Karpas-422 (cell line): ENCODE measurements at regions not wholly inside any gene's neighbourhood (a gene's known extent, or its start where the extent isn't known, plus 50 kb on each side); places are given as distances from the start of the nearest gene placed in this dataset.

Experiments
- DNase-seq: peaks from one replicate; pipeline ENCODE4 v3.0.0-alpha.2; 2015
- H2AFZ ChIP-seq: fragments of 200-600 bp; sonication (generic); 2 replicates; pipeline ENCODE4 v1.6.1; 2014; ENCODE audit warnings: antibody characterized with exemption, low read length, mixed read lengths
- H3K27ac ChIP-seq: fragments of 200-600 bp; sonication (generic); 2 replicates; pipeline ENCODE4 v1.5.1; 2014; ENCODE audit warnings: mild to moderate bottlenecking, low read length, moderate library complexity
- H3K27me3 ChIP-seq: fragments of 200-600 bp; sonication (generic); 2 replicates; pipeline ENCODE4 v1.6.1; 2014; ENCODE audit warnings: low read length, mixed read lengths
- H3K36me3 ChIP-seq: fragments of 200-600 bp; sonication (generic); 2 replicates; pipeline ENCODE4 v1.6.1; 2014; ENCODE audit warnings: low read length, mixed read lengths; ENCODE audit not compliant: insufficient read depth
- H3K4me1 ChIP-seq: fragments of 200-600 bp; sonication (generic); 2 replicates; pipeline ENCODE4 v1.6.1; 2014; ENCODE audit warnings: mild to moderate bottlenecking, low read length, mixed read lengths
- H3K4me2 ChIP-seq: fragments of 200-600 bp; sonication (generic); 2 replicates; pipeline ENCODE4 v1.6.1; 2014; ENCODE audit warnings: low read length, low read depth, mild to moderate bottlenecking; ENCODE audit not compliant: poor library complexity, severe bottlenecking
- H3K4me3 ChIP-seq: fragments of 200-600 bp; sonication (generic); 2 replicates; pipeline ENCODE4 v1.5.1; 2014; ENCODE audit warnings: mild to moderate bottlenecking, antibody characterized with exemption, low read length, mixed read lengths
- H3K79me2 ChIP-seq: fragments of 200-600 bp; sonication (generic); 2 replicates; pipeline ENCODE4 v1.6.1; 2014; ENCODE audit warnings: mild to moderate bottlenecking, low read length, mixed read lengths
- H3K9ac ChIP-seq: fragments of 200-600 bp; sonication (generic); 2 replicates; pipeline ENCODE4 v1.6.0; 2014; ENCODE audit warnings: low read length
- H3K9me2 ChIP-seq: fragments of 200-600 bp; sonication (generic), shearing (Covaris generic); replicated peaks from 2 replicates; pipeline ENCODE4 v1.6.0; 2014; ENCODE audit warnings: mild to moderate bottlenecking, low read length, moderate library complexity; ENCODE audit not compliant: insufficient read depth
- H3K9me3 ChIP-seq: fragments of 300-700, 200-600 bp; sonication (generic); 2 replicates; pipeline ENCODE4 v1.6.1; 2014; ENCODE audit warnings: low read length, mixed read lengths
- H4K20me1 ChIP-seq: fragments of 200-600 bp; sonication (generic); 2 replicates; pipeline ENCODE4 v1.6.1; 2014; ENCODE audit warnings: mild to moderate bottlenecking, antibody characterized with exemption, low read length, low read depth; ENCODE audit not compliant: insufficient read depth

DNA sequence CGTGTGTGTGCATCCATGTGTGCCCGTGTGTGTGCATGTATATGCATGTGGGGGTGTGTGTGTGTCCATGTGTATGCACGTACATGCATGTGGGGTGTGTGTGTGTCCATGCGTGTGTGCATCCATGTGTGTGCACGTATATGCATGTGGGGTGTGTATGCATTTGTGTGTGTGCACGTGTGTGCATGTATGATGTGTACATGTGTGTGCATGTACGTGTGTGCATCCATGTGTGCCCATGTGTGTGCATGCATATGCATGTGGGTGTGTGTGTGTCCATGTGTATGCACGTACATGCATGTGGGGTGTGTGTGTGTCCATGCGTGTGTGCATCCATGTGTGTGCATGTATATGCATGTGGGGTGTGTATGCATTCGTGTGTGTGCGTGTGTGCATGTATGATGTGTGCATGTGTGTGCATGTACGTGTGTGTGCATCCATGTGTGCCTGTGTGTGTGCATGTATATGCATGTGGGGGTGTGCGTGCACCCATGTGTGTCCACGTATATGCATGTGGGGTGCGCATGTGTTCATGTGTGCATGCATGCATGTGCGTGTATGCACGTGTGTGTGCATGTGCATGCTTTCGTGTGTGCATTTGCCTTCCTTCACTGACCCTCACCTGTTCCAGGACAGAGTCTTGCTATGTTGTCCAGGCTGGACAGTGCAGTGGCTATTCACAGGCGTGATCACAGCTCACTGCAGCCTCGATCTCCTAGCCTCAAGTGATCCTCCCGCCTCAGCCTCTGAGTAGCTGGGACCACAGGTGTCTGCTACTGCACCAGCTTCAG is 129.6 kb upstream of the TNRC6C start:
- H3K79me2 ChIP-seq = no peaks in the 10 kb centered on the region
- no peaks in the 10 kb centered on the region for H3K9me3 ChIP-seq
- no peak overlapping the region for H2AFZ ChIP-seq
- no peaks in the 10 kb centered on the region for H3K9me2 ChIP-seq
- no peaks in the 10 kb centered on the region for H4K20me1 ChIP-seq
- no peak for DNase-seq
- no peak overlapping the region for H3K4me2 ChIP-seq
- no peaks in the 10 kb centered on the region for H3K36me3 ChIP-seq
- H3K27ac ChIP-seq = no peak overlapping the region
- H3K27me3 ChIP-seq = no peaks in the 10 kb centered on the region
- peaks cover 3% of the 10 kb centered on the region for H3K4me1 ChIP-seq
- no peak overlapping the region for H3K9ac ChIP-seq
- H3K4me3 ChIP-seq = no peak overlapping the region

DNA sequence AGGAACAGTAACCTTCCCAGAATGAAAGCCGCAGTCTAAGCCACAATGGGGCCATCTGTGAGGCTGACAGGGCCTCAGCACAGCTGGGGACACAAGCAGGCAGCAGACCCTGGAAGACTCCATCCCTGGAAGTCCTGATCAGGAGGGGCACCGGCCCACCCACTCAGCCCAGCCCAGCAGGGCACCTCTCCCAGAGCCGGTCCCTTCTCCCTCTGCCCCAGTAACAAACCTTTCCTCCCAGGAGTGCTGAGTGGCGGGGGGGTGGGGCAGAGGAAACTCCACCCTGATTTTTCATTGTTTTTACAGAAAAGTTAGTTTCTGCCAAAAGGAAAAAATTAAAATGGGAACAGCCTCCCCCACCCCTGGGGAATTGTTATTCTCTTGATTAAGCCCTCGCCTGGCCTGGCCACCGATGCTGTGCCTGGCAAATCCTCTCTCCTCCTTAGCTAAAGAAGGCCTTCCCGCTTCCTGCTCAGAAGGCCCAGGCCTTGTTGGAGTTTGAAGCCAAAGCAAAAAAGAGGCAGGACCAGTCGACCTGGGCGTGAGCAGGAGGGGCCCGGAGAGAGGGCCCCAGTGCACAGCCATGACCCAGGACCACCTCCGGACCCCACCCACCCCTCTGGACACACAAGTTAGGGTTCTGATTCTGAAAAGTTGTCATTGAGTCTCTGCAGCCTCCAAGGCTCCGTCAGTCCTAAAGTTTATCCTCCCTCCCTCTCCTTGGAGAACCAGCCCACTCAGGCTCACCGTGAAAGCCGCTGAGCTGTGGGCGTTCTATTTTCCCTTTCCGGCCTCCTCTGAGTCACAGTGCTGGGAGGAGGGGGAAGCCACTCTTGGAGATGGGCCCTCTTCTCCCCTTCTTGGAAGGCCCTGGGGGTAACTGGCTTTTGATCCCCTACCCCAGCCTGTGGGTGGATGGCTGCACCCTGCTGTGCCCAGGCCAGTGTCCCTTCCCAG is 128.4 kb upstream of the TNRC6C start:
- H3K79me2 ChIP-seq = no peaks in the 10 kb centered on the region
- H3K36me3 ChIP-seq = no peaks in the 10 kb centered on the region
- no peak overlapping the region for H3K4me3 ChIP-seq
- H3K27me3 ChIP-seq = no peaks in the 10 kb centered on the region
- DNase-seq = no peak
- H3K9ac ChIP-seq = no peak overlapping the region
- no peaks in the 10 kb centered on the region for H3K9me3 ChIP-seq
- no peaks in the 10 kb centered on the region for H4K20me1 ChIP-seq
- peaks cover 13% of the 10 kb centered on the region for H3K4me1 ChIP-seq
- H3K27ac ChIP-seq = no peak overlapping the region
- no peaks in the 10 kb centered on the region for H3K9me2 ChIP-seq
- no peak overlapping the region for H3K4me2 ChIP-seq
- H2AFZ ChIP-seq = no peak overlapping the region

DNA sequence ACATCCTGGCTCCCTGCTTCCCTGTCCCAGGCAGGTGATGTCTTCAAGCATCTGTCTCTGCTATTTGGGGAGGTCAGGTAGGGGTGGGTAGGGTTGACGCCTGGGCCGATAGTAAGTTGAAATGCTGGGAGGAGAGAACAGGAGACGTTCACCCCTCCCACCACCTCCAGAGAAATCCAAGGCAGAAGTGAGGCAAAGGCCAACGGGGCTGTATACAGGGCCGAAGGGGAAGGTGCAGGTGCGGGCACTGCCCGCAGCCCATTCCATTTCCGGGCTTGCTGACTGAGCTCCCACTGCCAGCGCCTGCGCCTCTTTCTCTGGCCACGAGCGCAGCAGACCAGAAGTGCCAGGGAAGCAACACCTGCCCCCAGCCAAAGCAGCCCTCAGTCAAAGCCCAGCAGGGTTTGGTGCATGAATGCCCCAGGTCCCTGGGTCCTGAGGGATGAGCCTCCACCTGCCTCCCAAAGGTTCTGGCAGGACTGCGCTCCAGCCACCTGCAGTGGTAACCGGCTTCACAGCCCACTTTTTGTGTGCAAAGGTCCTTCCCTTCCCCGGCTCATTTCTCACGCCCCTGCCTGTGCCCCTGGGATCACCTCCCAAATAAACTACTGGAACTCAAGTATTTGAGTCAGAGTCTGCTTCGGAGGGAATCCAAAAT is 127.6 kb upstream of the TNRC6C start:
- H3K27me3 ChIP-seq = no peaks in the 10 kb centered on the region
- no peaks in the 10 kb centered on the region for H3K79me2 ChIP-seq
- no peaks in the 10 kb centered on the region for H3K9me3 ChIP-seq
- no peaks in the 10 kb centered on the region for H3K9me2 ChIP-seq
- H3K36me3 ChIP-seq = no peaks in the 10 kb centered on the region
- no peak for DNase-seq
- no peaks in the 10 kb centered on the region for H4K20me1 ChIP-seq
- H3K27ac ChIP-seq = no peak overlapping the region
- no peak overlapping the region for H3K9ac ChIP-seq
- peaks cover 13% of the 10 kb centered on the region for H3K4me1 ChIP-seq
- no peak overlapping the region for H3K4me3 ChIP-seq
- H3K4me2 ChIP-seq = no peak overlapping the region
- H2AFZ ChIP-seq = no peak overlapping the region

DNA sequence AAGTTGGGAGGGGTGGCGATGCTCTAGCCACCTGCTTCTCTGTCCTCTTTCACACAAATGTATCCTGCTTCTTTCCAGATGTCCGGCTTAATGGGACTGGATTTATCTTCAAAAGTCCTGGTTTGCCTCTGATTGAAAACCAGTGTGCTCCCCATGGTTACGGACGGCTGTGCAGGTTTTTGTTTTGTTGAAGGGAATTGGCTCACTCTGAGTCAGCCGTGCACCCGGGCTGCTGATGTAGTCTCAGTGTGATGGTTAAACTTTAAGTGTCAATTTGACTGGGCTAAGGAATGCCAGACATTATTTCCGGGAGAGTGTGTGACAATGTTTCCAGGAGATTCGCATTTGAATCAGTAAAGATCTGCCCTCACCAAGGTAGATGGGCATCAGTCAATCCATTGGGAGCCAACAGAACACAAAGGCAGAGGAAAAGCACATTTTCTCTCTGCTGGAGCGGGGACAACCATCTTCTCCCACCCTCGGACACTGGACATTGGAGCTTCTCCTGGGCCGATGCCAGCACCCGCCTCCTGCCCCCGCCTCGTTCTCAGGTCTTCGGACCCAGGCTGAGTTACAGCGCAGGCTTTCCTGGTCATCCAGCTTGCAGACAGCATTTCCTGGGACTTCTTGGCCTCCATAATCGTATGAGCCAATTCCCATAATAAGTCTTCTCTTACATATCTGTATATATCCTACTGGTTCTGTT is 126.9 kb upstream of the TNRC6C start:
- H3K36me3 ChIP-seq = no peaks in the 10 kb centered on the region
- H2AFZ ChIP-seq = no peak overlapping the region
- H3K4me3 ChIP-seq = no peak overlapping the region
- no peak overlapping the region for H3K9ac ChIP-seq
- no peak overlapping the region for H3K27ac ChIP-seq
- no peak for DNase-seq
- no peaks in the 10 kb centered on the region for H3K9me2 ChIP-seq
- no peaks in the 10 kb centered on the region for H3K27me3 ChIP-seq
- no peaks in the 10 kb centered on the region for H3K79me2 ChIP-seq
- H3K4me1 ChIP-seq = peaks cover 13% of the 10 kb centered on the region
- H4K20me1 ChIP-seq = no peaks in the 10 kb centered on the region
- no peak overlapping the region for H3K4me2 ChIP-seq
- no peaks in the 10 kb centered on the region for H3K9me3 ChIP-seq

DNA sequence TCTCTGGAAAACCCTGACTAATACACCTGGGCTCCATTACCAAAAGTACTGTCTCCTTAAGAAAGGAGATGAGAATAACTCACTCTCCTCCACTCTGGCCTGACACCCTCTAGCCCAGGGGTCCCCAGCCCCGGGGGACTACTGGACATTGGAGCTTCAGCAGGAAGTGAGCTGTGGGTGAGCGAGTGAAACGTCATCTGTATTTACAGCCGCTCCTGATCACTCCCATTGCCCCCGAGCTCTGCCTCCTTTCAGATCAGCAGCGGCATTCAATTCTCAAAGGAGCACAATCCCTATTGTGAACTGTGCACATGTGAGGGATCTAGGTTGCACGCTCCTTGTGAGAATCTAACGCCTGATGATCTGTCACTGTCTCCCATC is 126.3 kb upstream of the TNRC6C start:
- H3K27me3 ChIP-seq = no peaks in the 10 kb centered on the region
- no peak for DNase-seq
- peaks cover 13% of the 10 kb centered on the region for H3K4me1 ChIP-seq
- H3K79me2 ChIP-seq = no peaks in the 10 kb centered on the region
- H3K27ac ChIP-seq = no peak overlapping the region
- no peak overlapping the region for H3K4me2 ChIP-seq
- no peaks in the 10 kb centered on the region for H4K20me1 ChIP-seq
- H3K9me2 ChIP-seq = no peaks in the 10 kb centered on the region
- H3K4me3 ChIP-seq = no peak overlapping the region
- no peak overlapping the region for H2AFZ ChIP-seq
- H3K9me3 ChIP-seq = no peaks in the 10 kb centered on the region
- no peak overlapping the region for H3K9ac ChIP-seq
- H3K36me3 ChIP-seq = no peaks in the 10 kb centered on the region

DNA sequence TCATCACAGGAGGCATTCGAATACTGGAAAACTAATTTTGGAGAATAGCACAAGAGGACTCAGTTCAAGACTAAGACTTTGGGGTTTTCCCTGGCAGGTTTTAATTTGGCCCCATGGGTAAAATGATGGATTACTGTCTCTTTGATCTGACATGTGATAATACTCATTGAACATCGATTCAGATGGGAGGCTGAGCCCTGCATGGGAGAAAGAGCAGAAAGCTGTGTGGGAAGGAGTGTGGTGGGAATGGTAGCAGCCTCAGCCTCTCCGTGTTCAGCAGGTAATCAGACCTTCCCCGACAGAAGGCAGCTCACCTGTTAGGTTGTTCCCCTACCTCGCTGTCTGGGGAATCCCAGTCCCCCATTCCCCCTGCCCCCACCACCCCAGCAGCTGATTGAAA is 124.7 kb upstream of the TNRC6C start:
- Histone ChIP-seq H3K4me1 (peaks cover 13% of the 10 kb centered on the region), H3K4me2 (no peak overlapping the region), H3K4me3 (no peak overlapping the region), H3K36me3 (no peaks in the 10 kb centered on the region), H4K20me1 (no peaks in the 10 kb centered on the region; the same call in 1 of the 2 replicates), H3K27me3 (no peaks in the 10 kb centered on the region), H3K79me2 (no peaks in the 10 kb centered on the region), H2AFZ (no peak overlapping the region), H3K9me3 (no peaks in the 10 kb centered on the region), H3K27ac (no peak overlapping the region), H3K9me2 (no peaks in the 10 kb centered on the region), H3K9ac (no peak overlapping the region)
- DNase-seq = no peak

DNA sequence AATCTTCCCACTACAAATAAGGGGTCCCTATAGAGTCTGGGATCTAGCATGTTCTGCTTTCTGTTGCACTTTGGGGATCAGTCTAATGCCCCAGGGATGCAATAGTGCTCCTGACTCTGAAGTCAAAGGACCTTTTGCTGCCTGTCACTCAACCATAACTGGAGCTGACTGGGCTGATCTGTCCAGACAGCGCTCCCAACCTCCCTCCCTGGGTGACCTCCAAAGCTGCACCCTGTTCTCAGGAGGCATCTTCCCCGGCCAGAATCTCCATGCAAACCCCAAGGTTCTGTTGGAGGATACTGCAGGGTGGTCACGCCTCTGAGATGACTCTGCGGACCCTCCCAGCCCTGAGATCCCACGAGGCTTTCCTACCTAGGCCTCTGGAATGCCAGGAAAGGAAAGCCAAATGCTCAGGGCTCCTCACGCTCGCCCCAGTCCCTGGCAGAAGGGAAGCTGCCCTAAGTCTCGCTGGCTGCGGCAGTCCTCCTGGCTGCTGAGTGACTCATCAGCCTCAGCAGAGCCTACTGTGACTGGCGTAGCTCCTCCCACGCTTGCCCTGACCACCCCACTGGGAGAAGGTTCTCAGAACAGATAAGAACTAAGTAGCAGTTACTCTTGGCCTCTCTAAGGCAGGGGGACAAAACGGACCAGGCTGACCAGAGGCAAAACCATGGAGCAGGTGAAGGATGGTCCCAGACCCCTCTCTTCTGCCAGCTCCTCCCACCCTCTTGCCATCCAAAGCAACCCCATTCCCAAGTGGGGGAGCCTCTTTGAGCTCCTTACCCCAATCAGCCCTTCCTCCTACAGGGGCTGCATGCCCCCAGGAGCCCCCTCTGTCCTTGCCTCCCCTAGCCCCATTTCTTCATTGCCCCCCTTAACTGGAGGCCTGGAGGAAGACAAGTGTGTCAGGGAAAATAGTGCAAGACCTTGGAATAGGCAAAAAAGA is 124.1 kb upstream of the TNRC6C start:
- H2AFZ ChIP-seq = no peak overlapping the region
- no peak overlapping the region for H3K4me3 ChIP-seq
- no peaks in the 10 kb centered on the region for H3K9me3 ChIP-seq
- peak; percentile 63 for DNase-seq
- no peak overlapping the region for H3K27ac ChIP-seq
- no peak overlapping the region for H3K9ac ChIP-seq
- no peaks in the 10 kb centered on the region; the same call in 1 of the 2 replicates for H4K20me1 ChIP-seq
- no peaks in the 10 kb centered on the region for H3K36me3 ChIP-seq
- H3K27me3 ChIP-seq = no peaks in the 10 kb centered on the region
- H3K9me2 ChIP-seq = no peaks in the 10 kb centered on the region
- H3K4me2 ChIP-seq = peak overlapping the region; percentile 6
- peaks cover 13% of the 10 kb centered on the region for H3K4me1 ChIP-seq
- no peaks in the 10 kb centered on the region for H3K79me2 ChIP-seq
